Tibial nerve (tissue), 4 donors: ENCODE measurements at regions not wholly inside any gene's neighbourhood (a gene's known extent, or its start where the extent isn't known, plus 50 kb on each side); places are given as distances from the start of the nearest gene placed in this dataset.

ENCODE experiments used
- DNase-seq, 2 donors: peaks; one replicate each; pipeline ENCODE4 v3.0.0-alpha.2; 2019; ENCODE audit warnings: low spot score in 2 of 2
- H3K27ac ChIP-seq, 4 donors: fragments of 200-600 bp; sonication (generic) in 3 of 4; one replicate each; pipeline ENCODE4 v1.5.1; 2017 to 2019; ENCODE audit warnings: mild to moderate bottlenecking in 1 of 4
- H3K27me3 ChIP-seq, 2 donors: fragments of 200-600 bp; sonication (generic) in 1 of 2; one replicate each; pipeline versions ENCODE4 v1.5.1 to v1.6.0; 2017 to 2019
- H3K36me3 ChIP-seq, 3 donors: fragments of 200-600 bp; sonication (generic); one replicate each; pipeline ENCODE4 v1.5.1; 2018 to 2019
- H3K4me1 ChIP-seq, 4 donors: fragments of 200-600 bp; sonication (generic) in 3 of 4; one replicate each; pipeline ENCODE4 v1.5.1; 2017 to 2019
- H3K4me3 ChIP-seq, 4 donors: fragments of 200-600 bp; sonication (generic) in 3 of 4; one replicate each; pipeline ENCODE4 v1.5.1; 2017 to 2019; ENCODE audit warnings: mild to moderate bottlenecking in 1 of 4, moderate library complexity in 1 of 4
- H3K9me3 ChIP-seq, 4 donors: fragments of 200-600 bp; sonication (generic) in 3 of 4; one replicate each; pipeline ENCODE4 v1.5.1; 2017 to 2019
- EP300 ChIP-seq, 2 donors: sonication (generic); formaldehyde crosslinking; IDR thresholded peaks; one replicate each; pipeline ENCODE4 v1.6.1; 2017; ENCODE audit warnings: antibody characterized with exemption in 2 of 2, mild to moderate bottlenecking in 1 of 2
- POLR2A ChIP-seq, 2 donors: fragments of 450-650 bp; IDR thresholded peaks; one replicate each; pipeline ENCODE4 v1.6.1; 2017; ENCODE audit warnings: antibody characterized with exemption in 2 of 2, mild to moderate bottlenecking in 2 of 2, moderate library complexity in 2 of 2
- WGBS, 2 donors: methylation state at CpG; one replicate each; pipeline ENCODE4 v1.1.5; 2018; 5-methylcytosine and 5-hydroxymethylcytosine counted together
- TF ChIP-seq, protein P1 (sequence below), 5 experiments: fragments of 200-600 bp in 3 of 5; fragments of 450-650 bp in 2 of 5; sonication (generic) in 3 of 5; IDR thresholded peaks; one replicate each; pipeline ENCODE4 v1.5.1; 2016 to 2019; ENCODE audit warnings: antibody characterized with exemption in 5 of 5, mild to moderate bottlenecking in 3 of 5, moderate library complexity in 2 of 5

DNA sequence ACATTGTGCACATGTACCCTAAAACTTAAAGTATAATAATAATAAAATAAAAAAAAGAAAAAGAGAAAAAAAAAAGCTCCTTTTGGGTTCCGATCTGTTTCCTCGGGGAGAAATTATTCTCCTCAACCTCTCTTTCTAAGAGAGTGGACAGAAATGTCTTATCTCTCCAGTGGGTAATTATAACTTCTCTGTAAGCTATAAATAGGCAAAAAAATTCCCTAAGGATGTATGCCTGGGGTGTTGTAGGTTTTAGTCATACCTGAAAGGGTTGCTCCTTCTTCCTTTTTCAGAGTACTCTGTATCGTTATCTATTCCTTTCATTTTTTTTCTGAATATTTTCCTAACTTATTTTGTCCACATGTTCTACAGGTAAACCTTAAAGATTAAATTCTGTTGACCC lies 169.7 kb upstream of the PTPRK start:
- H3K4me3 ChIP-seq: no peak overlapping the region
- H3K4me1 ChIP-seq: no peaks in the 10 kb centered on the region
- DNase-seq: no peak
- peaks cover 0 to 13% (median 0%) of the 10 kb centered on the region in 4 donors for H3K9me3 ChIP-seq
- H3K27ac ChIP-seq: no peak overlapping the region
- TF ChIP-seq POLR2A (IDR thresholded peaks at IDR 0.05): no peak
- TF ChIP-seq, protein P1, sequence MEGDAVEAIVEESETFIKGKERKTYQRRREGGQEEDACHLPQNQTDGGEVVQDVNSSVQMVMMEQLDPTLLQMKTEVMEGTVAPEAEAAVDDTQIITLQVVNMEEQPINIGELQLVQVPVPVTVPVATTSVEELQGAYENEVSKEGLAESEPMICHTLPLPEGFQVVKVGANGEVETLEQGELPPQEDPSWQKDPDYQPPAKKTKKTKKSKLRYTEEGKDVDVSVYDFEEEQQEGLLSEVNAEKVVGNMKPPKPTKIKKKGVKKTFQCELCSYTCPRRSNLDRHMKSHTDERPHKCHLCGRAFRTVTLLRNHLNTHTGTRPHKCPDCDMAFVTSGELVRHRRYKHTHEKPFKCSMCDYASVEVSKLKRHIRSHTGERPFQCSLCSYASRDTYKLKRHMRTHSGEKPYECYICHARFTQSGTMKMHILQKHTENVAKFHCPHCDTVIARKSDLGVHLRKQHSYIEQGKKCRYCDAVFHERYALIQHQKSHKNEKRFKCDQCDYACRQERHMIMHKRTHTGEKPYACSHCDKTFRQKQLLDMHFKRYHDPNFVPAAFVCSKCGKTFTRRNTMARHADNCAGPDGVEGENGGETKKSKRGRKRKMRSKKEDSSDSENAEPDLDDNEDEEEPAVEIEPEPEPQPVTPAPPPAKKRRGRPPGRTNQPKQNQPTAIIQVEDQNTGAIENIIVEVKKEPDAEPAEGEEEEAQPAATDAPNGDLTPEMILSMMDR (IDR thresholded peaks at IDR 0.05): no peak
- no peak for TF ChIP-seq EP300 (IDR thresholded peaks at IDR 0.05)
- no peaks in the 10 kb centered on the region for H3K36me3 ChIP-seq
- H3K27me3 ChIP-seq: no peaks in the 10 kb centered on the region
- WGBS, 2 donors: 91 to 92% methylated on average over 3 of the region's 3 CpGs

DNA sequence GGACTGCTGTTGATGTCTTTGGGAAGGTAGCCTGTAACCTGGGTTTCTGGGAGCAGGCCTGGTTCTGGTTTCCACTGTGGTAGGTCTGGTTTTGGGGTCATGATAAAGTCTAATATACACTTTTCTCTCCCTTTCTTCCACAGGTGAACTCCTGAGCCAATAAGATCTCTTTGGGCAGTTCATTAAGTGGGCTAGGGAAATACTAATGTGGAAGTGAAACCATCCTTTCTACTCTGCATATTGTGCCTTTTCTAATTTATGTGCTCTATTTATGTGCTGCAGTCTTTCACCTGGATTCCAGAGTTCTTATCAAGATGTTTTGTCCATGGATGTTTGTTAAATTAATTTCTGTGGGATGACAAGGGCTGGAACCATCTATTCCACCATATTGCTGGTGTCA lies 165.7 kb upstream of the PTPRK start:
- no peaks in the 10 kb centered on the region for H3K27me3 ChIP-seq
- H3K4me3 ChIP-seq: no peak overlapping the region
- peaks cover 0 to 15% (median 0%) of the 10 kb centered on the region in 4 donors for H3K9me3 ChIP-seq
- H3K4me1 ChIP-seq: no peaks in the 10 kb centered on the region
- DNase-seq: no peak
- H3K36me3 ChIP-seq: no peaks in the 10 kb centered on the region
- no peak for TF ChIP-seq EP300 (IDR thresholded peaks at IDR 0.05)
- TF ChIP-seq POLR2A (IDR thresholded peaks at IDR 0.05): no peak
- TF ChIP-seq, protein P1 (IDR thresholded peaks at IDR 0.05): no peak
- no peak overlapping the region for H3K27ac ChIP-seq

DNA sequence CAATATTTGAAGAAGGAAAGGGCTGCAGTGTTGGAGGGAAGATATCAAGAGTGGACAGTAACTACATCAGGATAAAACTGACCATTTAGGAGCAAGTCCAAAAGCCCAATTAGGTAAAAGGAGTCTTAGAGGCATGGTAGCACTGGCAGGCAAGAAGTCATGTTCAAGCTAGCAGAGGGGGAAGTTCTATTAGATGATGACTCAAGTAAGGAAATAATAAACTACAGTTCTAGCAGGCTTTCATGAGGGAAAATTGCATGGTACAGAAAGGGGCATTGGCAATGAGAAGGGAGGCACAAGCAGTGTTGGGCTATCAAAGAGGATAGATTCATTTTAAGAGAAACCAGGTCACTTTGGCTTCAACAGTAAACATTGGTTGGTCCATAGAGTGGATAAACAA lies 156.1 kb upstream of the PTPRK start:
- H3K36me3 ChIP-seq: no peaks in the 10 kb centered on the region
- TF ChIP-seq EP300 (IDR thresholded peaks at IDR 0.05) (no peak), POLR2A (IDR thresholded peaks at IDR 0.05) (no peak)
- TF ChIP-seq, protein P1 (IDR thresholded peaks at IDR 0.05): no peak
- no peak overlapping the region for H3K27ac ChIP-seq
- DNase-seq: no peak
- no peak overlapping the region for H3K4me3 ChIP-seq
- H3K27me3 ChIP-seq: no peaks in the 10 kb centered on the region
- no peaks in the 10 kb centered on the region for H3K9me3 ChIP-seq
- H3K4me1 ChIP-seq: no peaks in the 10 kb centered on the region

DNA sequence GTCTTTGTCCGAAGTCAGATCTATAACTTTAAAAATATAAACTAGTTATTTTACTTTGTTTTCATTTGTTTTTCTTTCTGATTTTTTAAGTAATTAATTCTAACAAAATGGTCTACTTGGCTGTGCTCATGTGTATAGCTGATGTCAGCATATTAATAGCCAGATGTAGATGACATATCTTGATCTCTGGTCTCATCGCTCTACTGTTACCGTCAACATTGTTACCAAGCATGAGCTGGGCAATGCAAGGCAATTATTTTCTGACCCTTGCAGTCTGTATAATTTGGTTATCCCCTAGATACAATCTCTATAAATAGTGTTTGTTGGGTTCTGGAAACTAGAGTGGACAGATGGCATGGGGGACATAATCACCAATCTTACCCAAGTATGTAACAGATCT lies 151.6 kb upstream of the PTPRK start:
- 71 to 88% methylated on average over 3 of the region's 3 CpGs for WGBS, 2 donors
- Histone ChIP-seq H3K27ac (no peak overlapping the region), H3K27me3 (no peaks in the 10 kb centered on the region), H3K4me3 (no peak overlapping the region), H3K9me3 (no peaks in the 10 kb centered on the region), H3K4me1 (no peaks in the 10 kb centered on the region), H3K36me3 (no peaks in the 10 kb centered on the region)
- DNase-seq: no peak
- TF ChIP-seq EP300 (IDR thresholded peaks at IDR 0.05) (no peak), POLR2A (IDR thresholded peaks at IDR 0.05) (no peak)
- TF ChIP-seq, protein P1 (IDR thresholded peaks at IDR 0.05): no peak

DNA sequence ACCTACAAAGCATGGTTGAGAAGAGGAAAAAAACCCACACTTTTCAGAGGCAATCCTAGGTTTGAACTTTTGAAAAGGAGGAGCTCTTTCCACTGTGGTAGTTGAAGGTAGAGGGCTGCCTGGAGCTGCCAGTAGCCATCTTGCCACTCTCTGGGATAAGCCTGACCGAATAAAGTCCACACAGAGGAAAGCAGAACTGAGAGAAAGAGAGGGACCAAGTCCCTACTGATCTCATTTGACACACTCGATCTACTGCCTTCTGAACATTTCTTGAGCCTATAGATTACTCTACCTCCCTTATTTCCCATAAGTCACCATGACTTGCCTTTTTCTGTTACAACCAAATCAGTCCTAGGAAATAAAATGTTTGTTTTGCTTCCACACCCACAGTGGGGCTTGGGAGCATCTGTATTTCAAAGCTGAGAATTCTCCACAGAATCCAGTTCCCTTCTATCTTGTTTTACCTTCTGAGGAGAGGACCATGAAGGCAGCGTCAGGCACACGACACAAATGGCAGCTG lies 147.0 kb upstream of the PTPRK start:
- 90 to 93% methylated on average over 4 of the region's 4 CpGs for WGBS, 2 donors
- DNase-seq: no peak
- no peaks in the 10 kb centered on the region for H3K9me3 ChIP-seq
- TF ChIP-seq POLR2A (IDR thresholded peaks at IDR 0.05) (no peak), EP300 (IDR thresholded peaks at IDR 0.05) (no peak)
- TF ChIP-seq, protein P1 (IDR thresholded peaks at IDR 0.05): no peak
- no peaks in the 10 kb centered on the region for H3K27me3 ChIP-seq
- no peak overlapping the region for H3K27ac ChIP-seq
- no peaks in the 10 kb centered on the region for H3K36me3 ChIP-seq
- H3K4me1 ChIP-seq: no peaks in the 10 kb centered on the region
- H3K4me3 ChIP-seq: no peak overlapping the region
